Activated CD8-positive, alpha-beta memory T cell treated with anti-CD3 and anti-CD28 coated beads, Interleukin-2, amount 10 ng/mL, durations not matched to agents 7 days and 5 days (primary cell): ENCODE measurements at regions not wholly inside any gene's neighbourhood (a gene's known extent, or its start where the extent isn't known, plus 50 kb on each side); places are given as distances from the start of the nearest gene placed in this dataset.

ENCODE experiments used
- ATAC-seq: fragments of 150-1000 bp; cut with Tn5 transposase; one replicate; pipeline ENCODE4 v1.10.0; 2021; ENCODE audit warnings: moderate library complexity
- CTCF ChIA-PET: fragments of 350-600 bp; sonication (Branson Sonifier 250); formaldehyde crosslinking; loops from one replicate; lab custom pipeline; 2021; ENCODE audit warnings: antibody characterized with exemption; lab: Charles Lee
- DNase-seq: peaks from one replicate; pipeline ENCODE4 v3.0.0-alpha.2; 2020
- H3K27ac Mint-ChIP-seq: one replicate; pipeline ENCODE4 v1.8.0; 2021; ENCODE audit warnings: mild to moderate bottlenecking, mixed read lengths
- H3K27me3 Mint-ChIP-seq: one replicate; pipeline ENCODE4 v1.8.0; 2021; ENCODE audit warnings: mixed read lengths
- H3K36me3 Mint-ChIP-seq: one replicate; pipeline ENCODE4 v1.8.0; 2021; ENCODE audit warnings: mild to moderate bottlenecking, mixed read lengths
- H3K4me1 Mint-ChIP-seq: one replicate; pipeline ENCODE4 v1.8.0; 2021; ENCODE audit warnings: mixed read lengths
- H3K4me3 Mint-ChIP-seq: one replicate; pipeline ENCODE4 v1.8.0; 2021; ENCODE audit warnings: mild to moderate bottlenecking, moderate library complexity, mixed read lengths
- H3K9me3 Mint-ChIP-seq: one replicate; pipeline ENCODE4 v1.8.0; 2022; ENCODE audit warnings: low read depth, mixed read lengths

DNA sequence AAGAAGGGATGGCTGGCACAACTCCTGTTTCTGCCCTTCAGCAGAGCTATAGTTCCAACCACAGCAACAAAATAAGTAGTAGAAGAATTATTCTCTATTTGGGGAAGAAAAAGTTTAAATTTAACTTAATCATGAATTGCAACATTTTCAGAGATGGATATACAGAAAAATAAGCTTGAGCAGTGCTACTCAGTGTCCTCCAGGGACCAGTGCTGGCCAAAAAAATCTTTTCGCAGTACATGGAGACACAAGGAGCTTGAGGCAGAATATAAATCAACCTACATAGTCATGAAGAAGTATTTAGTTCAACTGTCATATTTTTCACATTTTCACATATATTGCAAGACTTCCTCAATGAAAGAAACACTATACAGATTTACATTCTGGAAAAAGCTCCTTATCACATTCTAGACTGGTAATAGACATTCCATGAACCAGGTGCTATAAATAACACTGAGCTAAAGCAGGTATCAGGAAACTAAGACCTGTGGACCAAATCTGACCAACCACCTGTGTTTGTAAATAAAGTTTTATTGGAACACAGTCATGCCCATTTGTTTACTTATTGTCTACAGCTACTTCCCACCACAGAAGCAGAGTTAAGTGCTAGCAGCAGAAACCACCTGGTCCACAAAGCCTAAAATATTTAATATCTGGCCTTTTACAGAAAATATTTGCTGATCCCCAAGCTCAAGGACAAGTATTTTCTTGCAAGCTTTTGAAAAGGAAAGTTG is 101.9 kb downstream of the RGS21 start:
- DNase-seq (no peak), ATAC-seq (no peak)
- Mint-ChIP-seq H3K27me3 (no peaks in the 10 kb centered on the region), H3K4me1 (no peaks in the 10 kb centered on the region), H3K36me3 (no peaks in the 10 kb centered on the region), H3K9me3 (no peaks in the 10 kb centered on the region), H3K27ac (no peak overlapping the region), H3K4me3 (no peak overlapping the region)
- CTCF ChIA-PET = interaction anchor here (1.2 kb wide), 1 partner anchor 14 kb away, joined by 3 read pairs; no protein-coding TSS in a partner anchor

DNA sequence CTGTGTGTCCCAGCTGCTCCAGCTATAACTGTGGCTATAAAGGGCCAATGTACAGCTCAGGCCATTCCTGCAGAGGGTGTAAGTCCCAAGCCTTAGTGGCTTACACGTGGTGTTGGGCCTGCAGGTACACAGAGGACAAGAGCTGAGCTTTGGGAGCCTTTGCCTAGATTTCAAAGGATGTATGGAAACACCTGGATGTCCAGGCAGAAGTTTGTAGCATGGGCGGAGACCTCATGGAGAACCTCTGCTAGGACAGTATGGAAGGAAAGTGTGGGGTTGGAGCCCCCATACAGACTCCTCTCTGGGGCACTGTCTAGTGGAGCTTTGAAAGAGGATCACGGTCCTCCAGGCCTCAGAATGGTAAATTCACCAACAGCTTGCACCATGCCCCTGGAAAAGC is 113.9 kb downstream of the RGS21 start:
- Mint-ChIP-seq H3K9me3 (no peaks in the 10 kb centered on the region), H3K27me3 (peaks cover 4% of the 10 kb centered on the region), H3K36me3 (no peaks in the 10 kb centered on the region), H3K4me1 (no peaks in the 10 kb centered on the region), H3K4me3 (no peak overlapping the region), H3K27ac (no peak overlapping the region)
- CTCF ChIA-PET = no interaction called here
- DNase-seq = no peak
- ATAC-seq = no peak

DNA sequence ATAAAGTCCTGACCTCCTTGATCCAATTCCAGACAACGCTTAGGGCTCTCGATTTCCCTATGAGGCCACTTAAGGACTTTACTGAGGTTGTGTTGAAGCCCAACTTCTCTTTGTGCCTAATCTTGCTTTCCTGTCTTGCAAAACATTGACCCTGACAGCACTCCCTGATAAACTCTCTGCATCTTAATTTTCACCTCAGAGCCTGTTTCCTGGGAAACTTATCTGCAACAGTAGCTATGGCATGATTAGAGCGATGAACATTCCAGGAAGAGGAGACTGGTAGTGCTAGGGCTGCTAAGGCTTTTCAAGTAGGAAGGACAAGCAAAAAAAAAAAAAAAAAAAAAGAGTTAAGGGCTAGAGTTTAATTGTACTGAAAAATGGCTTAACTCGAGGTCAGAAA is 118.9 kb downstream of the RGS21 start:
- H3K36me3 Mint-ChIP-seq = no peaks in the 10 kb centered on the region
- no peaks in the 10 kb centered on the region for H3K4me1 Mint-ChIP-seq
- DNase-seq (no peak), ATAC-seq (no peak)
- no peak overlapping the region for H3K27ac Mint-ChIP-seq
- H3K4me3 Mint-ChIP-seq = no peak overlapping the region
- no peaks in the 10 kb centered on the region for H3K9me3 Mint-ChIP-seq
- peaks cover 7% of the 10 kb centered on the region for H3K27me3 Mint-ChIP-seq
- CTCF ChIA-PET = no interaction called here

DNA sequence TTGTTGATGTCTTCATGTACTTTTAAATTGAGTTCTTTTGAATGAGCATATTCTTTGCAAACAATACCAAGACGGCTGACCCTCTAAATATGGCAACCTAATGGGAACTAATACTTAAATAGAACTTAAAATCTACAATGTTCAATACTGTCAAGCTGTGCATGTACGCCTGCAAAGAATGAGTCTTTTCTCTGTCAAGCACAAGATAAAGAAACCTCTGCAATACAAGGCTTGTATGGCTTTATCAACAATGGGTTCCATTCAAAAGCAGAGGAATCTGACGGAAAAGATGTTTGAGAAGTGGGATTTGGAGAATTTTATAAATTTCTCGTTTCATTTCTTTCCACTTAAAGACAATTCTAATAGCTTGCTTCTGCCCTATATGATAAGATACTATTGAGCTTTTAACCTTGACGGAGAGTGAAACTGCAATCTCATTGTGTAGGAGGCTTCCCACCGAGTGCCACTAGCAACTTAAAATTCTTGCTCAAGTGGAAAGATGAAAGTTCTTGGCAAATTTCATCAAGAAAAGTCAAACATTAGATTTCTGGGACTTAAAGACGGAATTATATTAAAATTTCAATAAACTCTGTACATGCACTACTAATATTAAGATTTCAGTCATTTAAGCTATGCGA is 119.8 kb downstream of the RGS21 start:
- DNase-seq (no peak), ATAC-seq (no peak)
- no peak overlapping the region for H3K27ac Mint-ChIP-seq
- H3K9me3 Mint-ChIP-seq = no peaks in the 10 kb centered on the region
- H3K36me3 Mint-ChIP-seq = no peaks in the 10 kb centered on the region
- H3K4me1 Mint-ChIP-seq = peaks cover 2% of the 10 kb centered on the region
- peaks cover 7% of the 10 kb centered on the region for H3K27me3 Mint-ChIP-seq
- CTCF ChIA-PET = no interaction called here
- no peak overlapping the region for H3K4me3 Mint-ChIP-seq

DNA sequence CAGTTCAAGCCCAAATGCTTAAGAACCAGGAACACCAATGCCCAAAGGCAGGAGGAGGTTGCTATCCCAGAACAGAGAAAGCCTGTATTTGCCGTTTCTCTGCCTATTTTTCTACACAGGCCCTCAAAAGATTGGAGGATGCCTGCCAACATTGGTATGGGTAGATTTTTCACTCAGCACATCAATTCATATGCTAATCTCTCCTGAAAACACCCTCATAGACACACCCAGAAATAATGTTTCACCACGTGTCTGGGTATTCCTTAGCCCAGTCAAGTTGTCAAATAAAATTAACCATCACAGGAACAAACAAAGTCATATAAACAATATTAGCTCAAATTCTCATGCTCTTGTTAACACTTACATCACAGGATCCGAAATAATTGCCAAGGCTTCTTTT is 121.9 kb downstream of the RGS21 start:
- no peak overlapping the region for H3K4me3 Mint-ChIP-seq
- CTCF ChIA-PET = no interaction called here

DNA sequence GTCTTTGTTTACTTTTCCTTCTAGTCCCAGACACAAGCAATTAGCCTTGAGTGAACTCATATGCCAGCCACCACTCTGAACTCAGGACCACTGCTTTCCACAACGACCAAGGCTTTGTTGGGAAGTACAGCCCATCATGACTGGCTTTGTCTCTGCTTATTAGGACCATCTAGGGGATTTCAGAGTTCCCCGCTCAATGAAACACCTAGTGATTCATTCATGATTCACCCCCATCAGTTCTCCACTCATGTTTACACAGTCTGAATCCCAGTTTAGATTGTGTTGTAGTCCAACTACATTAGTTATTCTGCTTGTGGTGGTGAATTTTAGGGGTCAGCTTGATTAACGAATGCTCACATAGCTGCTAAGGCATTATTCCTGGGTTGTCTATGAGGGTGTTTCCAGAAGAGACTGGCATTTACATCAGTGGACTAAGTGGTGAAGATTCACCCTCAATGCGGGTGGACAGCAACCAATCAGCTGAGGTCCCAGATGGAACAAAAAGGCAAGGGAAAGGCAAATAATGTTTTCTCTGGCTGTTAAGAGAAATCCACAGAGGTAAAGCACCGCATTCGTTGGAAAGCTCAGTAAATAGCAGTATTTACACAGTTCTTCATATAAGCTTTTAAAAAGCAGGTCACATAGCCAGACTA is 122.7 kb downstream of the RGS21 start:
- Mint-ChIP-seq H3K27ac (no peak overlapping the region), H3K36me3 (no peaks in the 10 kb centered on the region), H3K9me3 (no peaks in the 10 kb centered on the region), H3K27me3 (peaks cover 10% of the 10 kb centered on the region), H3K4me1 (peaks cover 2% of the 10 kb centered on the region), H3K4me3 (no peak overlapping the region)
- ATAC-seq = no peak
- no peak for DNase-seq
- CTCF ChIA-PET = no interaction called here

More for the DNA sequence above, 121.9 kb downstream of the RGS21 start:
- Mint-ChIP-seq H3K36me3 (no peaks in the 10 kb centered on the region), H3K4me1 (peaks cover 2% of the 10 kb centered on the region), H3K27me3 (peaks cover 10% of the 10 kb centered on the region), H3K9me3 (no peaks in the 10 kb centered on the region), H3K27ac (no peak overlapping the region)
- DNase-seq = no peak
- ATAC-seq = no peak

DNA sequence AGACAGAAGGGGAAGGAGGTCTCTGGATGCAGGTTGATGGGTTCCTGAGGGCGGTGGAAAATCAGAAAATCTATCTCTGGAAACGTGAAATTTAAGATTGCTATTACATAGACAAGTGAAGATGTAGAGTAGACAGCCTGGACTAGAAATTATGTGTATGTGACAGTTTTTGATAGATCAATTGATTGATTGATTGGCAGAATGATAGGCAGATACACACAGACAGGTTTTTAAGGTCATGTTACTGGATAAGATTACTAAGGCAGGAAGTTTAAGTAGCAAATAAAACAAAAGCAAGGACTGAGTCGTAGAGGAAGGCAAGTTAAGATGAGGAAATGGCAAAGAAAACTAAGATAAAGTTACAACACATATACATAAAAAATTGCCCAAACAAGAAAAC is 124.7 kb downstream of the RGS21 start:
- H3K9me3 Mint-ChIP-seq = no peaks in the 10 kb centered on the region
- DNase-seq = no peak

DNA sequence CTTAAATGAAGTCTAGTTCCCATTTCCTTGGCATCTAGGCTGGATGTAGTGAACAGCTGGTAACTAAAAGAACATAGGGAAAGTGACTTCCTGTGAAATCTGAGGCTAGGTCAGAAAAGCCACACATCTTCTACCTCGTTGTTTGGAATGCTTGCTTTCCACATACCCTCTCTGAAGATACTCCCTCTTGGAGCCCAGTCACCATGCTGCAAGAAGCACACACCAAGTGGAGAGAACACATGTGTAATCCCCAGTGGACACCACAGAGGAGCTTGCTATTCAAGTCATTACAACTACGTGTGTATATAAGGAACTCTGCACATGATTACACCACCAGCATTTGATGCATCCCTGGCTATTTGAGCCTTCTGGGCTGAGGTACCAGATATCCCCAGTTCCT is 125.9 kb downstream of the RGS21 start:
- H3K4me1 Mint-ChIP-seq = peaks cover 2% of the 10 kb centered on the region
- CTCF ChIA-PET = no interaction called here
- peaks cover 10% of the 10 kb centered on the region for H3K27me3 Mint-ChIP-seq
- no peak overlapping the region for H3K4me3 Mint-ChIP-seq
- no peak overlapping the region for H3K27ac Mint-ChIP-seq
- DNase-seq = no peak
- no peaks in the 10 kb centered on the region for H3K9me3 Mint-ChIP-seq
- ATAC-seq = no peak
- no peaks in the 10 kb centered on the region for H3K36me3 Mint-ChIP-seq

More for the DNA sequence above, 124.7 kb downstream of the RGS21 start:
- H3K27me3 Mint-ChIP-seq = peaks cover 10% of the 10 kb centered on the region
- H3K4me3 Mint-ChIP-seq = no peak overlapping the region
- ATAC-seq = no peak
- no peak overlapping the region for H3K27ac Mint-ChIP-seq
- H3K4me1 Mint-ChIP-seq = peaks cover 2% of the 10 kb centered on the region
- CTCF ChIA-PET = no interaction called here
- no peaks in the 10 kb centered on the region for H3K36me3 Mint-ChIP-seq

DNA sequence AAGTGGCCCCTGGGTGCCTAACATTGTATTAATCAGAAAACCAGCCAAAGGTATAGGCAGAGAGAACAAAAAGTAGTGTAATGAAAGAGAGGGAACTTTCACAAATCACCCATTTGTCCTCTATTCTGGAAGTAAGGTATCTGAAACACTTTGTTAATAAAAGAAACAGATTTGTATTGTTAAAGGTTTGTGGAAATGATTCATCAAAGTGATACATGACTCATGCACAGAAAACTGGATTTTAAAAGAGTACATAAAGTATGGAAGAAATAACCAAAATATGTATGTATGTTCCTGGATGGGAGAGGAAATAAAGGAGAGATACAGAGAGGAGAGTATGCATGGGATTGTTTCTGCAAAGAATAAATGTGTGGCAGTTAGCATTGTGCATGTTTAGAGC is 126.8 kb downstream of the RGS21 start:
- ATAC-seq = no peak
- Mint-ChIP-seq H3K9me3 (no peaks in the 10 kb centered on the region), H3K27me3 (peaks cover 13% of the 10 kb centered on the region), H3K4me3 (no peak overlapping the region), H3K36me3 (no peaks in the 10 kb centered on the region), H3K27ac (no peak overlapping the region), H3K4me1 (peaks cover 2% of the 10 kb centered on the region)
- DNase-seq = no peak
- CTCF ChIA-PET = no interaction called here

DNA sequence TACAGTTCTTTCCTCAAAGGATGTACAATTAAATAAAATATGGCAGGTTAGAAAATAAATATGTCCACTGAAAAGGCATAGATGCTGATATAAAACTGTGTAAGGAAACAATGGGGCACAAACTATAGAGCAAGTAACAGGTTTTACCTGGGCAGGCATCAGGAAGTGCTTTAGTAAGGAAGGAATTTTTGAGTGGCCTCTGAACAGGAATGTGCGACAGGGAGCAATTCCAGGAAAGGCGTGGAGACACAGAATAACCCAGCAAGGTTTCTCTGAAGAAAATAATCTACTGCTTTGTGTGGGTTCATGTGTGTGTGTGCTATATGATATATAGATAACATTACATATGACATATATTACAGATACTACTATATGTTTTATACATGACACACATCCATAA is 128.4 kb downstream of the RGS21 start:
- DNase-seq (no peak), ATAC-seq (no peak)
- no peaks in the 10 kb centered on the region for H3K36me3 Mint-ChIP-seq
- H3K4me3 Mint-ChIP-seq = no peak overlapping the region
- peaks cover 19% of the 10 kb centered on the region for H3K27me3 Mint-ChIP-seq
- H3K9me3 Mint-ChIP-seq = no peaks in the 10 kb centered on the region
- no peak overlapping the region for H3K27ac Mint-ChIP-seq
- H3K4me1 Mint-ChIP-seq = peaks cover 2% of the 10 kb centered on the region
- CTCF ChIA-PET = no interaction called here

DNA sequence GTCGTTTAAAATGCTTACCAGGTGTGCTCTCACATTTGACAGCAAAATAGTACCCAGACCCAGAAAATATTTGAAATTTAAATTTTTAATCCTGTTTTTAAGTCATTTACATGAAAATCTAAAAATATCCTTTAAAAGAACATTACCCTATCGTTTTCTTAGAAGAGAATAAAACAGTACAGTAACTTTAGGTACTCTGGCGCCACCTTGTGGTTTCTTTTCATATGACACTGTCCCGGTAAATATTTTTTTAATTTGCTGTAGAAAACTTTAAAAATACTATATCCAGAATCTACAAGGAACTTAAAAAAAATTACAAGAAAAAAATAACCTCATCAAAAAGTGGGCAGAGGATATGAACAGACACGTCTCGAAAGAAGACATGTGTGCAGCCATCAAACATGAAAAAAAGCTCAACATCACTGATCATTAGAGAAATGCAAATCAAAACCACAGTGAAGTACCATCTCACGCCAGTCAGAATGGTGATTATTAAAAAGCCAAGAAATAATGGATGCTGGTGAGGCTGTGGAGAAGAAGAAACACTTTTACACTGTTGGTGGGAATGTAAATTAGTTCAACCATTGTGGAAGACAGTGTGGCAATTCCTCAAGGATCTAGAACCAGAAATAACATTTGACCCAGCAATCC is 129.2 kb downstream of the RGS21 start:
- no peaks in the 10 kb centered on the region for H3K9me3 Mint-ChIP-seq
- H3K4me3 Mint-ChIP-seq = no peak overlapping the region
- no peaks in the 10 kb centered on the region for H3K36me3 Mint-ChIP-seq
- CTCF ChIA-PET = interaction anchor here (1.0 kb wide), 1 partner anchor 48 kb away, joined by 3 read pairs; no protein-coding TSS in a partner anchor
- peaks cover 26% of the 10 kb centered on the region for H3K27me3 Mint-ChIP-seq
- peak; percentile 60 for DNase-seq
- H3K4me1 Mint-ChIP-seq = peaks cover 2% of the 10 kb centered on the region
- no peak overlapping the region for H3K27ac Mint-ChIP-seq
- no peak for ATAC-seq

DNA sequence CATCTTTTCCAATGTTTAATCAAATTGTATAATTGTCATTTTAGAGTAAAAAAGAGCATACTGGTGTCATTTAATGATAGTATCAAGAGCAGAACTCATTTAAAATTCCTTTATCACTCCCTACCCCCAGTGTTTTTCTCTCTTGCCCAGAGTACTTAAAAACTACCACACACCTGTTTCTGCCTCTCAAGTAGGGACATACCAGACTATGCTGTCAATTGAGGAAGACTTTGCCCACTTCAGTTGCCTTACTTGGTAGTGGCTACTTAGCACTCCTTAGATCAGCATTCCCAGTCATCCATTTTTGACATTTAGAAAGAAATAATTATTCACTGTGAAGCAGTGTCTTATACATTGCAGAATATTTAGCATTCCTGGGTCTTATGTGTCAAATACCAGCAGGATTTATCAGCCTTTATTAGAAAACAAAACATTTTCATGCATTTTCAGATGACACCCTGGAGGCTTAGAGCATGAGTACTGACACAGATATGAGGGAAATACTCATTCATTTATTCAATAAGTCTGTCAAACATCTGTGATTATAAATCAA is 127.5 kb upstream of the RGS1 start:
- CTCF ChIA-PET = no interaction called here
- H3K4me3 Mint-ChIP-seq = no peak overlapping the region
- peaks cover 32% of the 10 kb centered on the region for H3K27me3 Mint-ChIP-seq

DNA sequence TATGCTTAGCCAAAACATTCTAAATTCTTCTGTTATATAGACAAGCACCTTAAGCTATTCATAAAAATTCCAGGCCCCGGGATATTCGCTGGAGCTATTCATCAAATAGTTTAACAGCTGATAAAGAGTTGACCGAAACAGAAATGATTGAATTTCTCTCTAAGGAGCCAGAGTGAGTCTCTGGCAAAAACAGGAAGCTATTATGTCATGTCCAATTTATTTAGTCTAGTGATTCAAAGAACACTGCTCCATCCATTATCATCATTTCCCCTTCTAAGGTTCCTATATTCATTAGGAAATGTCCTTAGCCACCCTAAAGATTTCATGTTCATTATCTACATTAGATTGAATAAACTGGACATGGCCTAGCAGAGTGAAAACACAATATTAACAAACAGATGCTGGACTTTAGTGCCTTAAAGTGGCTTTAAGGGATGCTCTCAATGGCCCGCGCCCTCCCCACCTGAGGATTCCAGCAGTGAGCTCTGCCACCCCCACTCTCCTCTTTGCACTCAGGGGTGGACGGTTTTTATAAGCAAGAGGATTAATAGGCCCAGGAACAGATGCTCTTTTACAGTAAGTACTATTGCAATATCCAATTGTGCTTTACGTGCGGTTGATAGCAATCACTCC is 122.1 kb upstream of the RGS1 start:
- DNase-seq = no peak
- H3K27me3 Mint-ChIP-seq = peaks cover 37% of the 10 kb centered on the region
- CTCF ChIA-PET = no interaction called here

More for the DNA sequence above, 127.5 kb upstream of the RGS1 start:
- Mint-ChIP-seq H3K4me1 (no peaks in the 10 kb centered on the region), H3K27ac (no peak overlapping the region), H3K36me3 (no peaks in the 10 kb centered on the region), H3K9me3 (no peaks in the 10 kb centered on the region)
- DNase-seq (no peak), ATAC-seq (no peak)

More for the DNA sequence above, 122.1 kb upstream of the RGS1 start:
- Mint-ChIP-seq H3K36me3 (no peaks in the 10 kb centered on the region), H3K9me3 (no peaks in the 10 kb centered on the region), H3K27ac (no peak overlapping the region), H3K4me1 (no peaks in the 10 kb centered on the region), H3K4me3 (no peak overlapping the region)
- no peak for ATAC-seq
